22Rv1 (cell line): ENCODE measurements at regions not wholly inside any gene's neighbourhood (a gene's known extent, or its start where the extent isn't known, plus 50 kb on each side); places are given as distances from the start of the nearest gene placed in this dataset.

ENCODE experiments used
- ZFX ChIP-seq: fragments of 450-650 bp; IDR thresholded peaks from 2 replicates; pipeline ENCODE4 v1.6.1; 2017; ENCODE audit warnings: antibody characterized with exemption, borderline replicate concordance
- TF ChIP-seq, protein P1 (sequence below): fragments of 450-650 bp; IDR thresholded peaks from 2 replicates; pipeline ENCODE4 v1.5.1; 2017; ENCODE audit warnings: mild to moderate bottlenecking

DNA sequence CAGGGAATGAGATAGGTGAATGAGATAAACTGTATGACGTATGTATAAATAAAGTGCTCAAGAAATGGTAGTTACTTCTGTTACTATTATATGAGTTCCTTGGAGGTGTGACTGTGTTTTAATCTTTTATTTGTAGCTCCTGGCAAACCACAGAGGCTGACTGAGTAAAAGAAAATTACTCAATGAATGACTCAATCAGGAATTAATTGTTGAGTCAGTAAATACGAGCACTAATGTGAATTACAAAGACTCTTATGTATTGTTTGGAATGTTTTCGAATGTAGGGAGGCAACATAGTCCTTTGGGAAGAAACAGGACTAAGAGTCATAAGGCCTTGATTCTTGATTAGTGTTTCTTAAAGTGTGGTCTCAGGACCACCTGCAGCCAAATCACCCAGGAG lies 51.1 kb upstream of the BLID start:
- TF ChIP-seq, protein P1, sequence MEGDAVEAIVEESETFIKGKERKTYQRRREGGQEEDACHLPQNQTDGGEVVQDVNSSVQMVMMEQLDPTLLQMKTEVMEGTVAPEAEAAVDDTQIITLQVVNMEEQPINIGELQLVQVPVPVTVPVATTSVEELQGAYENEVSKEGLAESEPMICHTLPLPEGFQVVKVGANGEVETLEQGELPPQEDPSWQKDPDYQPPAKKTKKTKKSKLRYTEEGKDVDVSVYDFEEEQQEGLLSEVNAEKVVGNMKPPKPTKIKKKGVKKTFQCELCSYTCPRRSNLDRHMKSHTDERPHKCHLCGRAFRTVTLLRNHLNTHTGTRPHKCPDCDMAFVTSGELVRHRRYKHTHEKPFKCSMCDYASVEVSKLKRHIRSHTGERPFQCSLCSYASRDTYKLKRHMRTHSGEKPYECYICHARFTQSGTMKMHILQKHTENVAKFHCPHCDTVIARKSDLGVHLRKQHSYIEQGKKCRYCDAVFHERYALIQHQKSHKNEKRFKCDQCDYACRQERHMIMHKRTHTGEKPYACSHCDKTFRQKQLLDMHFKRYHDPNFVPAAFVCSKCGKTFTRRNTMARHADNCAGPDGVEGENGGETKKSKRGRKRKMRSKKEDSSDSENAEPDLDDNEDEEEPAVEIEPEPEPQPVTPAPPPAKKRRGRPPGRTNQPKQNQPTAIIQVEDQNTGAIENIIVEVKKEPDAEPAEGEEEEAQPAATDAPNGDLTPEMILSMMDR, result no peak
- no peak for TF ChIP-seq ZFX
